SK-N-SH (cell line): ENCODE measurements at regions not wholly inside any gene's neighbourhood (a gene's known extent, or its start where the extent isn't known, plus 50 kb on each side); places are given as distances from the start of the nearest gene placed in this dataset.

Experiments
- CTCF ChIA-PET: fragments of 300-600, 350-600 bp; formaldehyde crosslinking; extraction: SDS; loops from one replicate; lab custom pipeline; 2021; lab: Yijun Ruan, JAX
- POLR2A ChIA-PET: fragments of 350-600 bp; sonication (Branson Sonifier 250); formaldehyde crosslinking; extraction: SDS; loops from one replicate; lab custom pipeline; 2020; ENCODE audit warnings: antibody characterized with exemption, inconsistent platforms; lab: Yijun Ruan, JAX
- DNase-seq: peaks from one replicate; pipeline ENCODE4 v3.0.0; 2012
- H2AFZ ChIP-seq: fragments of 200-600 bp; sonication (generic); 2 replicates; pipeline ENCODE4 v1.8.1; 2016; ENCODE audit warnings: antibody characterized with exemption, mild to moderate bottlenecking, low read depth
- H3F3A ChIP-seq: fragments of 200-600 bp; sonication (generic); replicated peaks from 2 replicates; pipeline ENCODE3; 2016; ENCODE audit warnings: antibody characterized with exemption, mild to moderate bottlenecking; ENCODE audit not compliant: insufficient read depth
- H3K27ac ChIP-seq, 2 experiments: fragments of 200-500 bp in 1 of 2; fragments of 200-600 bp in 1 of 2; sonication (Bioruptor generic) in 1 of 2; sonication (generic), shearing (Covaris generic) in 1 of 2; 2 replicates each; pipeline versions ENCODE4 v1.5.1 to v1.6.1; 2014 to 2016; ENCODE audit warnings: low read depth in 2 of 2, inconsistent platforms in 1 of 2, low read length in 1 of 2, mild to moderate bottlenecking in 1 of 2, mixed read lengths in 1 of 2
- H3K27me3 ChIP-seq: fragments of 200-600 bp; sonication (generic), shearing (Covaris generic); 2 replicates; pipeline ENCODE4 v1.6.1; 2016; ENCODE audit warnings: mixed run types; ENCODE audit not compliant: insufficient read depth
- H3K36me3 ChIP-seq, 2 experiments: fragments of 200-500 bp in 1 of 2; fragments of 200-600 bp in 1 of 2; sonication (Bioruptor generic) in 1 of 2; sonication (generic) in 1 of 2; replicated peaks in 1 of 2; 2 replicates each; pipeline versions ENCODE3 to v1.5.1; 2014 to 2016; ENCODE audit warnings: low read length in 1 of 2, mild to moderate bottlenecking in 1 of 2; ENCODE audit not compliant: insufficient read depth in 2 of 2, control insufficient read depth in 1 of 2
- H3K4me1 ChIP-seq, 2 experiments: fragments of 200-500 bp in 1 of 2; fragments of 200-600 bp in 1 of 2; sonication (Bioruptor generic) in 1 of 2; sonication (generic), shearing (Covaris generic) in 1 of 2; 2 replicates each; pipeline versions ENCODE4 v1.5.1 to v1.6.1; 2014 to 2016; ENCODE audit warnings: low read depth in 1 of 2, low read length in 1 of 2, mixed run types in 1 of 2; ENCODE audit not compliant: insufficient read depth in 2 of 2, control insufficient read depth in 1 of 2
- H3K4me2 ChIP-seq: fragments of 200-600 bp; sonication (generic), shearing (Covaris generic); 2 replicates; pipeline ENCODE4 v1.6.1; 2017; ENCODE audit warnings: mixed run types
- H3K4me3 ChIP-seq, 2 experiments: fragments of 200-500 bp in 1 of 2; fragments of 200-600 bp in 1 of 2; sonication (Bioruptor generic) in 1 of 2; sonication (generic), shearing (Covaris generic) in 1 of 2; 2 replicates each; pipeline versions ENCODE4 v1.5.1 to v1.8.1; 2014 to 2016; ENCODE audit warnings: low read depth in 2 of 2, inconsistent platforms in 1 of 2, low read length in 1 of 2, mild to moderate bottlenecking in 1 of 2, mixed read lengths in 1 of 2, moderate library complexity in 1 of 2
- H3K79me2 ChIP-seq: fragments of 200-600 bp; sonication (generic); 2 replicates; pipeline ENCODE4 v1.8.1; 2017; ENCODE audit warnings: mild to moderate bottlenecking; ENCODE audit not compliant: insufficient read depth
- H3K9ac ChIP-seq: fragments of 200-600 bp; sonication (generic); 2 replicates; pipeline ENCODE4 v1.6.1; 2017; ENCODE audit warnings: mixed run types
- H3K9me2 ChIP-seq: fragments of 200-600 bp; sonication (generic); 2 replicates; pipeline ENCODE4 v1.6.1; 2017; ENCODE audit warnings: mixed run types
- H3K9me3 ChIP-seq: fragments of 200-600 bp; sonication (generic); 2 replicates; pipeline ENCODE4 v1.6.1; 2017; ENCODE audit warnings: mixed run types, mild to moderate bottlenecking, moderate library complexity
- H4K20me1 ChIP-seq: fragments of 200-600 bp; sonication (generic); 2 replicates; pipeline ENCODE4 v1.6.1; 2017; ENCODE audit warnings: mild to moderate bottlenecking, mixed run types; ENCODE audit not compliant: insufficient read depth
- CHD2 ChIP-seq: fragments of 150-350 bp; IDR thresholded peaks from 2 replicates; pipeline ENCODE4 v1.6.1; 2018; ENCODE audit warnings: low read length; ENCODE audit not compliant: partially characterized antibody
- CTCF ChIP-seq: fragments of 200-600 bp; sonication (generic); IDR thresholded peaks from 2 replicates; pipeline ENCODE4 v1.6.1; 2017; ENCODE audit warnings: antibody characterized with exemption, mild to moderate bottlenecking, moderate library complexity
- ELF1 ChIP-seq: IDR thresholded peaks from 2 replicates; pipeline ENCODE4 v1.4.0; 2012
- EP300 ChIP-seq, 2 experiments: IDR thresholded peaks; 2 replicates each; pipeline versions ENCODE4 v1.4.0 to v1.6.1; 2012; ENCODE audit warnings: borderline replicate concordance in 1 of 2, low read depth in 1 of 2, low read length in 1 of 2
- EZH2phosphoT487 ChIP-seq: fragments of 200-600 bp; sonication (generic); IDR thresholded peaks from 2 replicates; pipeline ENCODE4 v1.6.1; 2017; ENCODE audit warnings: low read depth, mixed run types, mild to moderate bottlenecking, antibody characterized with exemption, moderate library complexity, borderline replicate concordance
- FOSL2 ChIP-seq: IDR thresholded peaks from 2 replicates; pipeline ENCODE4 v1.4.0; 2012; ENCODE audit warnings: low read depth, mild to moderate bottlenecking, moderate library complexity, borderline replicate concordance
- GABPA ChIP-seq: IDR thresholded peaks from 2 replicates; pipeline ENCODE4 v1.4.0; 2012; ENCODE audit warnings: low read depth, mild to moderate bottlenecking
- GATA2 ChIP-seq: sonication (generic); formaldehyde crosslinking; IDR thresholded peaks from 2 replicates; pipeline ENCODE4 v1.5.0; 2020; ENCODE audit warnings: mild to moderate bottlenecking, missing genetic modification reagents
- IRF3 ChIP-seq: fragments of 150-350 bp; IDR thresholded peaks from 2 replicates; pipeline ENCODE4 v1.6.1; 2016; ENCODE audit warnings: mild to moderate bottlenecking, low read depth, low read length
- MXI1 ChIP-seq: IDR thresholded peaks from 2 replicates; pipeline ENCODE4 v1.6.1; 2012; ENCODE audit warnings: mild to moderate bottlenecking, low read depth, low read length, improper control_type of control experiment
- NFIC ChIP-seq: IDR thresholded peaks from 2 replicates; pipeline ENCODE4 v1.4.0; 2012; ENCODE audit warnings: borderline replicate concordance
- POLR2AphosphoS5 ChIP-seq: IDR thresholded peaks from 2 replicates; pipeline ENCODE4 v1.6.1; 2012; ENCODE audit warnings: low read depth, low read length
- RAD21 ChIP-seq: IDR thresholded peaks from 2 replicates; pipeline ENCODE4 v1.6.1; 2012; ENCODE audit warnings: mild to moderate bottlenecking, low read length
- RCOR1 ChIP-seq: fragments of 150-350 bp; IDR thresholded peaks from 2 replicates; pipeline ENCODE4 v1.6.1; 2017; ENCODE audit warnings: antibody characterized with exemption, low read length
- RFX5 ChIP-seq: IDR thresholded peaks from 2 replicates; pipeline ENCODE4 v1.6.1; 2012; ENCODE audit warnings: mild to moderate bottlenecking, improper control_type of control experiment, low read length
- RXRA ChIP-seq: IDR thresholded peaks from 2 replicates; pipeline ENCODE4 v1.4.0; 2012; ENCODE audit warnings: low read depth, mild to moderate bottlenecking, borderline replicate concordance
- SIN3A ChIP-seq: IDR thresholded peaks from 2 replicates; pipeline ENCODE4 v1.6.1; 2012; ENCODE audit warnings: low read depth, mild to moderate bottlenecking, low read length, moderate library complexity, borderline replicate concordance
- SMC3 ChIP-seq: IDR thresholded peaks from 2 replicates; pipeline ENCODE4 v1.6.1; 2012; ENCODE audit warnings: low read depth, low read length, improper control_type of control experiment
- USF1 ChIP-seq: IDR thresholded peaks from 2 replicates; pipeline ENCODE4 v1.4.0; 2012; ENCODE audit warnings: low read depth, borderline replicate concordance
- YY1 ChIP-seq: IDR thresholded peaks from 2 replicates; pipeline ENCODE4 v1.4.0; 2012; ENCODE audit warnings: low read depth, mild to moderate bottlenecking
- WGBS: methylation state at CpG from one replicate; pipeline ENCODE4 v1.1.6; 2017; ENCODE audit warnings: low lambda C conversion rate; 5-methylcytosine and 5-hydroxymethylcytosine counted together

GRCh38 chr13:90305796-90306195 lies 1041.7 kb upstream of the MIR17HG start:
- Histone ChIP-seq H3K9ac (no peak overlapping the region), H3F3A (no peaks in the 10 kb centered on the region), H3K4me2 (no peak overlapping the region), H3K36me3 (no peaks in the 10 kb centered on the region), H3K27ac (no peak overlapping the region), H4K20me1 (no peaks in the 10 kb centered on the region), H3K79me2 (no peaks in the 10 kb centered on the region), H3K4me3 (no peak overlapping the region), H3K9me2 (no peaks in the 10 kb centered on the region), H3K4me1 (no peaks in the 10 kb centered on the region; a peak in 1 of 4 replicates), H3K9me3 (no peaks in the 10 kb centered on the region), H3K27me3 (no peaks in the 10 kb centered on the region), H2AFZ (no peak overlapping the region)
- DNase-seq = no peak
- no peak for TF ChIP-seq POLR2AphosphoS5
- no peak for TF ChIP-seq RFX5
- TF ChIP-seq RAD21 = no peak
- no peak for TF ChIP-seq EZH2phosphoT487
- TF ChIP-seq SMC3 = no peak
- TF ChIP-seq ELF1 = no peak
- TF ChIP-seq RXRA = no peak
- no peak for TF ChIP-seq RCOR1
- TF ChIP-seq IRF3 = no peak
- TF ChIP-seq EP300 (IDR thresholded peaks at IDR 0.05; ENCODE audit: borderline replicate concordance in 1 of 2, low read depth in 1 of 2, low read length in 1 of 2) = no peak
- TF ChIP-seq MXI1 = no peak
- TF ChIP-seq NFIC = no peak
- TF ChIP-seq CTCF = no peak
- TF ChIP-seq GABPA = no peak
- TF ChIP-seq FOSL2 = no peak
- no peak for TF ChIP-seq GATA2 (CRISPR knock-in tag)
- no peak for TF ChIP-seq CHD2
- TF ChIP-seq USF1 = no peak
- TF ChIP-seq SIN3A = no peak
- no peak for TF ChIP-seq YY1
- 50% methylated on average over 1 of the region's 1 CpG for WGBS
- ChIA-PET CTCF (no interaction called here), POLR2A (no interaction called here)
